ENCODE measurements at regions not wholly inside any gene's neighbourhood (a gene's known extent, or its start where the extent isn't known, plus 50 kb on each side); places are given as distances from the start of the nearest gene placed in this dataset.

DNA sequence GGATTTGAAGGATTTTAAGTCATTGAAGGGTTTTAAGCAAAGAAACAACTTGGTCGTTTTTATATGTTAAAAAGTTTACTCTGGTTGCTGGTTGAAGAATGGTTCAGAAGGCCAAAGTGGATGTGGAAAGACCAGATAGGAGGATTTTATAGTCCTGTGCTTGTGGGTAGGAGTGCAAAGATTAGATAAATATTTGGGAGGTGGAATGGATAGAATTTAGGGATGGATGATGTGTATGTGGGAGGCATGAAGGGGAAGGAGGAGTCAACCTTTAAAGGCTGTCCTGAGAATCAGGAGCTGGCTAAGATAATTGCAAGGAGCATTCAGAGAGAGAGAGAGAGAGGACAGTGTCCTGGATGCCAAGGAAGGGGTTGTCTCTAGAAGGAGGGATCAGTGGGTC lies 190.1 kb upstream of the SPRED2 start (continued):
- TF ChIP-seq ZNF266 (tag by site-specific recombination; IDR thresholded peaks at IDR 0.05; ENCODE audit: low read depth): no peak
- no peak for TF ChIP-seq HOXC10 (CRISPR knock-in tag; IDR thresholded peaks at IDR 0.05)

DNA sequence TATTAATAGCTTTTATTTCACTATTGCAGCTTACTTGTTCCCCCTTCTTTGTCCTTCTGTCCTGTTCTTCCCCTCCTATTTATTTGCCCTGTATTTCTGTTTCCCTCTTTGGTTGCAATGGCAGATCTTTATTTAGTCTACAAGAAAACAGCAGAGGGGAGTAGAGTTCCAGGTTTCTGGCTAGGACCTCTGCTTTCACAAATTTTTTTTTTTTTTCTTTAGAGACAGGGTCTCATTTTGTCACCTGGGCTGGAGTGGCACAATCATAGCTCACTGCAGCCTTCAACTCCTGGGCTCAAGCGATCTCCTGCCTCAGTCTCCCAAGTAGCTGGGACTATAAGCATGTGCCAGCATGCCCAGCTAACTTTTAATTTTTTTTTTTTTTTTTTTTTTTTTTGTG lies 188.1 kb upstream of the SPRED2 start:
- H3K4me1 ChIP-seq (ENCODE audit: control insufficient read depth, insufficient read depth, low read length): no peaks in the 10 kb centered on the region
- H3K9me3 ChIP-seq (ENCODE audit: control insufficient read depth, insufficient read depth, low read depth, low read length): no peaks in the 10 kb centered on the region
- CTCF ChIA-PET: interaction anchor here (0.6 to 2.0 kb wide), 8 partner anchors 8 to 1152 kb away, joined by 3 to 8 read pairs (median 4); no protein-coding TSS in a partner anchor
- H3K36me3 ChIP-seq (ENCODE audit: control insufficient read depth in 2 of 2, insufficient read depth in 1 of 2, low read length in 2 of 2): no peaks in the 10 kb centered on the region
- POLR2A ChIA-PET: interaction anchor here (0.6 to 0.7 kb wide), 2 partner anchors 40 to 336 kb away, joined by 3 to 4 read pairs; no protein-coding TSS in a partner anchor
- no peak overlapping the region for H3K4me3 ChIP-seq (ENCODE audit: low read depth, low read length)
- no peak overlapping the region for H3K27ac ChIP-seq (ENCODE audit: extremely low read depth, low read depth, low read length)
- TF ChIP-seq CTCF (tag by site-specific recombination; IDR thresholded peaks at IDR 0.05) (peak; percentile 37; the same call in 1 of the 2 replicates), GFI1B (tag by site-specific recombination; IDR thresholded peaks at IDR 0.05) (no peak), ZNF362 (tag by site-specific recombination; IDR thresholded peaks at IDR 0.05) (peak; percentile 52; the same call in 1 of the 2 replicates), ZNF37A (tag by site-specific recombination; IDR thresholded peaks at IDR 0.05) (no peak), ZNF654 (tag by site-specific recombination; IDR thresholded peaks at IDR 0.05; ENCODE audit: low read depth) (peak; percentile 27)

GRCh38 chr2:65620026-65620425 lies 187.6 kb upstream of the SPRED2 start:
- ChIA-PET CTCF (interaction anchor here (0.6 to 2.0 kb wide), 7 partner anchors 7 to 1153 kb away, joined by 3 to 8 read pairs (median 4); no protein-coding TSS in a partner anchor), POLR2A (interaction anchor here (0.6 kb wide), 1 partner anchor 335 kb away, joined by 3 read pairs; no protein-coding TSS in a partner anchor)
- TF ChIP-seq TCF7L2 (IDR thresholded peaks at IDR 0.05; ENCODE audit: borderline replicate concordance, low read depth, low read length): no peak
- no peak for TF ChIP-seq ZNF654 (tag by site-specific recombination; IDR thresholded peaks at IDR 0.05; ENCODE audit: low read depth)
- TF ChIP-seq ZNF529 (tag by site-specific recombination; IDR thresholded peaks at IDR 0.05; ENCODE audit: insufficient replicate concordance): no peak

DNA sequence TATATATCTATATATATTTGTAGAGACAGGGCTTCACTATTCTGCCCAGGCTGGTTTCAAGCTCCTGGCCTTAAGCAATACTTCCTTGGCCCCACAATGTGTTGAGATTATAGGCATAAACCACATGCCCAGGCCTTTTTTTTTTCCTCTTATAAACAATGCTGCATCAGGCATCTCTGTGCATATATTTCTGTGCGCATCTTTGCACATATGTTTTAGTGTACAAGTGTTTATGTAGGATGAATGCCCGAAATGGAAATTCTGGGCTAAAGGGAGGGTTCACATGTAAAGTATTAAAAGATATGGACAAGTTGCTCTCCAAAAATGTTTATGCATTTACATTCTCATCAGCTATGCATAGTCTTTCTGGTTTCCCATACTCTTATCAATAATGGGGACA lies 183.2 kb upstream of the SPRED2 start:
- Histone ChIP-seq H3K4me3 (ENCODE audit: low read depth, low read length) (no peak overlapping the region), H3K36me3 (ENCODE audit: control insufficient read depth in 2 of 2, insufficient read depth in 1 of 2, low read length in 2 of 2) (no peaks in the 10 kb centered on the region), H3K27ac (ENCODE audit: extremely low read depth, low read depth, low read length) (no peak overlapping the region), H3K9me3 (ENCODE audit: control insufficient read depth, insufficient read depth, low read depth, low read length) (no peaks in the 10 kb centered on the region), H3K4me1 (ENCODE audit: control insufficient read depth, insufficient read depth, low read length) (no peaks in the 10 kb centered on the region)
- POLR2A ChIA-PET: no interaction called here
- CTCF ChIA-PET: interaction anchor here (0.7 kb wide), 1 partner anchor 67 kb away, joined by 3 read pairs; no protein-coding TSS in a partner anchor
- TF ChIP-seq ZNF121 (tag by site-specific recombination; IDR thresholded peaks at IDR 0.05) (no peak), TSHZ1 (tag by site-specific recombination; IDR thresholded peaks at IDR 0.05; ENCODE audit: borderline replicate concordance) (no peak), ZNF473 (tag by site-specific recombination; IDR thresholded peaks at IDR 0.05) (no peak), ZNF114 (tag by site-specific recombination; IDR thresholded peaks at IDR 0.05) (no peak), ZIC2 (tag by site-specific recombination; IDR thresholded peaks at IDR 0.05) (no peak), ZNF629 (tag by site-specific recombination; IDR thresholded peaks at IDR 0.05) (no peak), TRIM28 (IDR thresholded peaks at IDR 0.05; ENCODE audit: borderline replicate concordance, low read length) (no peak), ZNF488 (tag by site-specific recombination; IDR thresholded peaks at IDR 0.05) (no peak)
- TF ChIP-seq, protein P1, sequence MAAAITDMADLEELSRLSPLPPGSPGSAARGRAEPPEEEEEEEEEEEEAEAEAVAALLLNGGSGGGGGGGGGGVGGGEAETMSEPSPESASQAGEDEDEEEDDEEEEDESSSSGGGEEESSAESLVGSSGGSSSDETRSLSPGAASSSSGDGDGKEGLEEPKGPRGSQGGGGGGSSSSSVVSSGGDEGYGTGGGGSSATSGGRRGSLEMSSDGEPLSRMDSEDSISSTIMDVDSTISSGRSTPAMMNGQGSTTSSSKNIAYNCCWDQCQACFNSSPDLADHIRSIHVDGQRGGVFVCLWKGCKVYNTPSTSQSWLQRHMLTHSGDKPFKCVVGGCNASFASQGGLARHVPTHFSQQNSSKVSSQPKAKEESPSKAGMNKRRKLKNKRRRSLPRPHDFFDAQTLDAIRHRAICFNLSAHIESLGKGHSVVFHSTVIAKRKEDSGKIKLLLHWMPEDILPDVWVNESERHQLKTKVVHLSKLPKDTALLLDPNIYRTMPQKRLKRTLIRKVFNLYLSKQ (tag by site-specific recombination; IDR thresholded peaks at IDR 0.05; ENCODE audit: borderline replicate concordance): no peak
- TF ChIP-seq, protein P2, sequence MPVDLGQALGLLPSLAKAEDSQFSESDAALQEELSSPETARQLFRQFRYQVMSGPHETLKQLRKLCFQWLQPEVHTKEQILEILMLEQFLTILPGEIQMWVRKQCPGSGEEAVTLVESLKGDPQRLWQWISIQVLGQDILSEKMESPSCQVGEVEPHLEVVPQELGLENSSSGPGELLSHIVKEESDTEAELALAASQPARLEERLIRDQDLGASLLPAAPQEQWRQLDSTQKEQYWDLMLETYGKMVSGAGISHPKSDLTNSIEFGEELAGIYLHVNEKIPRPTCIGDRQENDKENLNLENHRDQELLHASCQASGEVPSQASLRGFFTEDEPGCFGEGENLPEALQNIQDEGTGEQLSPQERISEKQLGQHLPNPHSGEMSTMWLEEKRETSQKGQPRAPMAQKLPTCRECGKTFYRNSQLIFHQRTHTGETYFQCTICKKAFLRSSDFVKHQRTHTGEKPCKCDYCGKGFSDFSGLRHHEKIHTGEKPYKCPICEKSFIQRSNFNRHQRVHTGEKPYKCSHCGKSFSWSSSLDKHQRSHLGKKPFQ (tag by site-specific recombination; IDR thresholded peaks at IDR 0.05): no peak

More at GRCh38 chr2:65620026-65620425, 187.6 kb upstream of the SPRED2 start:
- H3K36me3 ChIP-seq (ENCODE audit: control insufficient read depth in 2 of 2, insufficient read depth in 1 of 2, low read length in 2 of 2): no peaks in the 10 kb centered on the region
- H3K9me3 ChIP-seq (ENCODE audit: control insufficient read depth, insufficient read depth, low read depth, low read length): no peaks in the 10 kb centered on the region
- H3K4me3 ChIP-seq (ENCODE audit: low read depth, low read length): no peak overlapping the region
- H3K4me1 ChIP-seq (ENCODE audit: control insufficient read depth, insufficient read depth, low read length): no peaks in the 10 kb centered on the region
- H3K27ac ChIP-seq (ENCODE audit: extremely low read depth, low read depth, low read length): no peak overlapping the region
